ENCODE measurements at regions not wholly inside any gene's neighbourhood (a gene's known extent, or its start where the extent isn't known, plus 50 kb on each side); places are given as distances from the start of the nearest gene placed in this dataset.

DNA sequence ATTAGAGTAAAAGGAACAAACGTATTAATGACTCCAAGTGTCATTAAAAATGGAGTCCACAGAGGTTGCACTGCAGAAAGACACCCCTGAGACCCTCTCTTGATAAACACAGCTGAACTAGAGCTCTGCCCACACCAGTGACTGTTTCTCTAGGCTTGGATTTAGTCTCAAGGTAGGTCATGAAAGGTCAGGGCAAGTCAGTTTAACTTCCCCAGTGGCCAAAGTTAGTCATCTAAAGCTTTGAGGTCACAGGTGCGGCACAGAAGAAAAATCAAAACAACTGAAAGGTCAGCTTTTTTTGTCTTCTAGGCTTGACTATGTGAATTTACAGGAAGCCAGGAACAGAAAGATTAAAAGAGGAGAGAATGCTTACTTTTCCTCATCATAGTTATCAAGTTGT, 749.6 kb downstream of the RAB28 start:
- DNase-seq (ENCODE audit: low spot score in 2 of 2) (no peak), FAIRE-seq (no peak)

DNA sequence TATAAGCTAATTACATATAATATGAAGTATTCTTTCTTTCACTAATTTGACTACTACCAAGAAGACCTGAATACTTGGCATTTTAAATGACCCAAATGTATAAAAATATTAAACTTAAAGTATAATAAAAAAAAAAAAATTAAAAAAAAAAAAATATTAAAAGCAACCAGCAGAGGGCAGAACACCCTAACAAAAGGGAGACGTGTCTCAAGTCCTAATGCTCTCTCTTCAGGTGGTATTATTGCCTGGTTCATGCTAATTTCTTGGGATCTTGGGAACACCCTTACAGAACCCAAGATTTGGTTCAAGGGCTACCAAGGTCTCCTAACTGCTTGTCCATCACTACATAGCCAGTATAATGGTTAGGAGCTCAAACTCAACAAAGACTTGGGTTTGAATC, 754.8 kb downstream of the RAB28 start:
- FAIRE-seq (peak; percentile 56), DNase-seq (ENCODE audit: low spot score in 2 of 2) (peak in 1 of 2 donors; percentile 12)

GRCh38 chr4:12724510-12724909, 759.6 kb downstream of the RAB28 start:
- DNase-seq (ENCODE audit: low spot score in 2 of 2), result no peak
- FAIRE-seq, result no peak

DNA sequence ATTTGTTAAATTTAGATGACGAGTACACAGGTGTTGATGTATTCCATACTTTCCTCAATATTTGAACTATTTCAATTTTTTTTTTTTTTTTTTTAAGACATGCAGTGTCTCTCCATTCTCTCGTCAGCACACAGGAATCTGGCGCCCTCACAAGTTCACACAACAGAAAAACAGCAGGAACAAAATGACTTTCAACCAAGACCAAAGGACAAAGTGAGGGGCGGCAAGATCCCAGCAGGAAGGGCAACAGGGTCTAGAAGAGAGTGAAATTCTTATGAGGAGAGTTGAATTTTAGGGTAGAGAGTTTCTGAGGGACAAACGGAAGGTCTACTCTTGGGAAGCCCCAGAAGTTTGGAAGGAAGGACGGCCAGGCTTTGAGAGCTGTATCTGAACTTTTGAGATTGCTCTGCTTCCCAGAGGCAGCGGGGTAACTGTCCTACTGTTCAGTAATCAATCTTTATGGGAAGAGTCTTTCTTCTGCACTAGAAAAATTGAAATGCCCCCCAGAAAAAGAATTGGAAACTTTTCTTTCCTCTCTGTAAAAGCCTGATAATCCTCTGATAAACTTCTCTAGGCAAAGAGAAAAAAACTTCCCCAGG, 760.2 kb downstream of the RAB28 start:
- FAIRE-seq (no peak), DNase-seq (ENCODE audit: low spot score in 2 of 2) (no peak)

- DNase-seq (ENCODE audit: low spot score in 2 of 2) (no peak), FAIRE-seq (no peak)
These were observed 767.2 kb downstream of the RAB28 start for GRCh38 chr4:12716896-12717295.

- no peak for FAIRE-seq
- DNase-seq (ENCODE audit: low spot score in 2 of 2), result no peak
These were observed 771.3 kb downstream of the RAB28 start for GRCh38 chr4:12712648-12713339.

GRCh38 chr4:12707381-12708175, 776.6 kb downstream of the RAB28 start:
- FAIRE-seq (no peak), DNase-seq (ENCODE audit: low spot score in 2 of 2) (no peak)

DNA sequence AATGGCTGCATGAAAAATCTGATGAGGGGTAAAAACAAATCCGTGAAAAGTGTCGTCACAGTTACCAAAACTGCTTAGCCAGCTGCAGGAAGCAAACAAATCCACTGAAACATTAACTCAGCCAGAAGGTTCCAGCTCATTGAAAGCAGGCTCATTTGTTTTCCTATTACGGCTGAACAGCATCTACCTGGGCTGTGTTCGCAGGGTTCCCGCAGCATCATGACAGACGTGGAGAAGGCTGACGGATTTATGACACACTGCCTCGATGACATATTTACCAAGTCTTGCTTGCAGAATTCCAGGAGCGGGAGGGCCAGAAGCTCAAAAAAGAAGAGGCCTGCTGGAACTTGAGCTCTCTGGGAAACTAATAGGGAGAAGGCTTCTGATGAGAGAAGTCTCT, 781.1 kb downstream of the RAB28 start:
- no peak for FAIRE-seq
- no peak for DNase-seq (ENCODE audit: low spot score in 2 of 2)

- no peak for FAIRE-seq
- DNase-seq (ENCODE audit: low spot score in 2 of 2), result no peak
These were observed 782.8 kb downstream of the RAB28 start for GRCh38 chr4:12701384-12701783.

DNA sequence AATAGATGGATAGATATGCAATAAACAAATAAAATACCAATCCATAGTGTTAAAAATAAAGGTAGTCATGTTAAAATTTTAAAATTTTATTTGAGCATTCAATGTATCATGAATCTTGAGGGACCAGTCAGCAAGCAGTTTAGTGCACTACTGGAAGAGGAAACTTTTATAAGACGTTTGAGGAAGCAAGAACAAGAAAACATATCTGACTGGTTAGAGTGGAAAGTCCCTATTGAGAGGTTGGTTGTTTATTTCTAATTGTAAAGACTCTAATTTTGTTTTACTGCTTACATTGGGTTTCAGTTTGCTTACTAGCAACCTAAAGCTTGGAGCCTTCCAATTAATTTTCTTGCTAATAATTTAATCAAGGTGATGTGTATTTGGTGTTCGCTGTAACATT, 786.2 kb downstream of the RAB28 start:
- FAIRE-seq (no peak), DNase-seq (ENCODE audit: low spot score in 2 of 2) (no peak)

- FAIRE-seq (no peak), DNase-seq (ENCODE audit: low spot score in 2 of 2) (no peak)
These were observed 791.3 kb downstream of the RAB28 start for GRCh38 chr4:12692815-12693214.

GRCh38 chr4:12691168-12691567, 793.0 kb downstream of the RAB28 start:
- DNase-seq (ENCODE audit: low spot score in 2 of 2) (no peak), FAIRE-seq (no peak)

DNA sequence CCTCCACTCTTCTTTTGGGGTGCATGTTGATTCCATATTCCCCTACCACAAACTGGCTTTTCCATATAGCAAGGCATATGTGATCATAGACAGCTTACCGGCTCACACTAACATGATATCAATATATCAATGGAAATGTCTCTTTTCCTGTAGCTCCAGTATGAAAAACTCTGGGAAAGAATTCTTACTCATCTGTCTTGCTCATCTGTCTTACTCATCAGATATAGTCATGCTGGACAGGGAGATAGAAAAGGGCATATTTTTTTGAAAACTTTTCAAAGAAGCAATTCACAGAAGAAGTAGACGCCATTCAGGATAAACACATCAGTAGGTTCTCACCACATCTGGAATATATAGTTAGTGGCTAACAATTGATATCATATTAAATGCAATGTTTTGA, 794.7 kb downstream of the RAB28 start:
- FAIRE-seq, result no peak
- no peak for DNase-seq (ENCODE audit: low spot score in 2 of 2)

- FAIRE-seq (no peak), DNase-seq (ENCODE audit: low spot score in 2 of 2) (no peak)
These were observed 804.9 kb downstream of the RAB28 start for GRCh38 chr4:12679217-12679616.

- no peak for DNase-seq (ENCODE audit: low spot score in 2 of 2)
- no peak for FAIRE-seq
These were observed 810.0 kb downstream of the RAB28 start for GRCh38 chr4:12674184-12674583.

GRCh38 chr4:12672303-12672702, 811.8 kb downstream of the RAB28 start:
- FAIRE-seq, result no peak
- DNase-seq (ENCODE audit: low spot score in 2 of 2), result no peak

GRCh38 chr4:12658146-12658545, 826.0 kb downstream of the RAB28 start:
- DNase-seq (ENCODE audit: low spot score in 2 of 2), result no peak
- no peak for FAIRE-seq

DNA sequence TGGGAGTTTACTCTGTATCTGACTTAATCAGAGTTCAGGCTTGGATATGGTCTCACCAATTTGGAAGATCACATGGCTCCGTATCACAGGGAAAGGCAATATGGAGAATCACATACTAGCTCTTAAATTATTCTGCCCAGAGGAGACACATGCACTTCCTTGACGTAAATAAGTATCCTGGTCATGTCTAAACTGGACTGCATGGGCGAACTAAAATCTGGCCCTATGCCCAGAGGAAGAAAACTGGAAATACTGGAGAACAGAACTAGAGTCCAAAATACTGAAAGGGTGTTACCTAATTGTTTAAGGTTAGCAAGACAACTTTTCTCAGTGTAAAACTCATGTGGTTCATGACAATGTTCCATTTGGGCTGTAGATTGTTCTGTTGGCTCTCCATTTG, 832.3 kb downstream of the RAB28 start:
- no peak for DNase-seq (ENCODE audit: low spot score in 2 of 2)
- no peak for FAIRE-seq

DNA sequence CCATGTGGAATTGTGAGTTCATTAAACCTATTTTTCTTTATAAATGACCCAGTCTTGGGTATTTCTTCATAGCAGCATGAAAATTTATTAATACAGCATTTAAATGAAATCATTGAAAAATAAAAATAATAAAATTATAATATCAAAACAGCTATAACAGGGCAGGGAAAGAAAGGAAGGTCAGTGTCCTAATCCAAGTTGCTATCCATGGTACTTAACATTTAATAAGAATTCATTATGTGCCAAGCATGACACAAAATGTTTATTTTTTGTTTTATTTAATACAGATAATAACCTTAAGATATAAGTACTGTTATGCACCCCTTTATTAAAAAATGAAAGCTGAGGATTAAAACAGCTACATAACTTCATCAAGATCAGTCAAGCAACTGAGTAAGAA, 838.4 kb downstream of the RAB28 start:
- no peak for DNase-seq (ENCODE audit: low spot score in 2 of 2)
- no peak for FAIRE-seq

DNA sequence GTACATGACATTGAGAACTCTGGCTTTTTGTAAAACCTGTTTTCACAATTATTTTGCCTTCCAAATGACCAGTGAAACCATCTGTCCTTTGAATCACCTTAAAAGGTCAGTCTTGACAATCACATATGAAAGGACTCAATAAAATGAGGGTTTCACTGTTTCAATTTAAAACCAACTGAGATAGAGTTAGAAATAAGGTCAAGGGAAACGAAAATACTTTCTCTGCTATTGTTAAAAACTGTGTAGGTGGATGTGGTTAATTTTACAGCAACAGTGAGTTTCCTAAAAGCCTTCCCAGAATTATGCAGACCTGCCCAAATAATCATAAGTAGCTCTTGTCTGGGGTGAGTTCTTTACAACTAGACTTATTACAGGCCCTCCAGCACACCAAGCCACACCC, 839.9 kb downstream of the RAB28 start:
- DNase-seq (ENCODE audit: low spot score in 2 of 2) (no peak), FAIRE-seq (no peak)

- no peak for FAIRE-seq
- no peak for DNase-seq (ENCODE audit: low spot score in 2 of 2)
These were observed 847.9 kb downstream of the RAB28 start for GRCh38 chr4:12636191-12636590.

DNA sequence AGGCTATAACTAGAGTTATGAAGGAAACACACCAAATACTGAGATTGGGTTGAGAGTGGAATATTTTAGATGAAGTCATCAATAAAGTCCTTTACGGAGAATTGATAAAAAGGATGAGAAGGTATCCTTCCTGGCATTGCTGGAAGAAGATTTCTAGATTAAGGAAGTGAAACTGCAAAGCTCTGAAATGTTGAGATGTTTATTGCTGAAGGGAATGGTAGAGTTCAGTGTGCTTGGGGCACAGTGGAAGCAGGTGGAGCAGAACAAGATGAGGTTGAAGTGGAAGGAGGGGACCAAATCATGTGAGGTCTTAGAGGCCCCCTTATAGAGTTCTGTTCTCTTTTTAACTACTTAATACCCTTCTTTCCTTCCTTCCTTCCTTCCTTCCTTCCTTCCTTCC, 848.5 kb downstream of the RAB28 start:
- DNase-seq (ENCODE audit: low spot score in 2 of 2) (no peak), FAIRE-seq (no peak)

Measured in frontal cortex (tissue), 3 donors.